ENCODE measurements at regions not wholly inside any gene's neighbourhood (a gene's known extent, or its start where the extent isn't known, plus 50 kb on each side); places are given as distances from the start of the nearest gene placed in this dataset.

GRCh38 chr2:150782613-150783012 is 295.1 kb upstream of the RND3 start:
- no peak for DNase-seq (ENCODE audit: extremely low read depth, low read depth)
- TF ChIP-seq CTCF (IDR thresholded peaks at IDR 0.05; ENCODE audit: low read depth, low read length), result no peak

- no peak for DNase-seq (ENCODE audit: extremely low read depth, low read depth)
- TF ChIP-seq CTCF (IDR thresholded peaks at IDR 0.05; ENCODE audit: low read depth, low read length), result no peak
These were observed 293.7 kb upstream of the RND3 start for GRCh38 chr2:150781142-150781541.

- DNase-seq (ENCODE audit: extremely low read depth, low read depth), result no peak
- TF ChIP-seq CTCF (IDR thresholded peaks at IDR 0.05; ENCODE audit: low read depth, low read length), result no peak
These were observed 291.4 kb upstream of the RND3 start for GRCh38 chr2:150778828-150779227.

DNA sequence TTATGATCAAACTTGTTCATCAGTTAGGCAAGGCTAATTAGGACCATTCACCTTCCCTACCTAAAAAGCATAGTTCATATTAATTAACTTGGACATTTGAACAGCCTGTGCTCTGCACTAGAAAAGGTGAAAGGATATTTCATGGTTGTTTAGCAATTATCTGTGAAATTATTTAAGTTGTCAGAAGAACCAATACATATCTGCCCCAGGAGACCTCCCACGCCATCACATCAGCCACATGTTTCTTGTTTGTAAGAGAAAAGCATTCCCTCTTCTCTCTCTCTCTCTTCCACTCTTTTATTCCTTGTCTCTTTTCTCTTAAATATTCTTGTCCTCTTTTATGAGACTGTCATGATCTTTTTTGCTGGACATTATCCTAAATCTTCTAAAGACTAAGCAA is 282.0 kb upstream of the RND3 start:
- no peak for DNase-seq (ENCODE audit: extremely low read depth, low read depth)
- TF ChIP-seq CTCF (IDR thresholded peaks at IDR 0.05; ENCODE audit: low read depth, low read length), result no peak

DNA sequence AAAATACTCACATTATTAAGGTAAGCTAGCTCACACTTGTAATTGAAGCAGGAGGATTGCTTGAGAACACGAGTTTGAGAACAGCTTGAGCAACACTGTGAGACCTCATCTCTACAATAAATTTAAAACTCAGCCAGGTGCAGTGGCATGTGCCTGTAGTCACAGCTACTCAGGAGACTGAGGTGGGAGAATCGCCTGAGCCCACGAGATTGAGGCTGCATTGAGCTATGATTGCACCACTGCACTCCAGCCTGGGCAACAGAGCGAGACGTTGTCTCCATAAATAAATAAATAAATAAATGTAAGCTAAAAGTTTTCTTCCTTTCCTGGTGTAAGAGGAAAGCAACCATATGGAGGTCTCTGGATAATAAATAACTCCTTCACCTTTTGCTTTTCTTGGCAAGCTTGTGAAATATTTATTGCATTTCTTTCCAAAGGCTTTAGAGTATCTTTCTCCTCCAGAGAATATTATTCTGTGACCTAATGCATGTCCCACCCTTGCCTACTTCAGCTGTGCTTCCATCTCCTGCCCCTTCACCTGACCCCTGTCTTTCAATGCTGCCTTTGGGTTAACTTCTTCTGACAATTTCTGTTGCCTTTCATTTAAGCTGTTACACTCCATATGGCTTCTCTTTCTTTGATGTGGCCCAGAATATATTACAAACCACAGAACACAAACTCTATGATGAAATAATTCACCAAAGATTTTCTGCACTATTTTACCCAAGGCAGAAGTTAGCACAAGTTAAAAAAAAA is 280.7 kb upstream of the RND3 start:
- TF ChIP-seq CTCF (IDR thresholded peaks at IDR 0.05; ENCODE audit: low read depth, low read length), result no peak
- no peak for DNase-seq (ENCODE audit: extremely low read depth, low read depth)

- no peak for TF ChIP-seq CTCF (IDR thresholded peaks at IDR 0.05; ENCODE audit: low read depth, low read length)
- no peak for DNase-seq (ENCODE audit: extremely low read depth, low read depth)
These were observed 275.1 kb upstream of the RND3 start for GRCh38 chr2:150762571-150762970.

DNA sequence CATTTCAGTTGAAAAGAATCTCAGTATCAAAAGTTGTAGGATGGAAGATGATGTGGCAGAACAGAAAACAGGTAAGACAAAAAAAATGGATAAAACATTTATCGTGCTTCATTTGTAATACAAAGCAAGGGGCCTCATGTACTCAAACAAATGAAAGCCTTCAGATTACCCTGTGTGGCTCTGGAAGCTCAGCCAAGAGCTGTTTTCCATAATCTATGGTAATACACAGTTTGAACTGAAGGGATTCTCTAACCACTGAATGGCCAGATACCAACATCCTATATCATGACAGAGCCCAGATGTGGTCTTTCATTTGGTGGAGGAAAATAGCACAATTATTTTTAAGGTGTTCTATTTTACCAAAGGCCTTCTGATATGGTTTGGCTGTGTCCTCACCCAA is 272.1 kb upstream of the RND3 start:
- DNase-seq (ENCODE audit: extremely low read depth, low read depth), result no peak

More for the DNA sequence above, 272.1 kb upstream of the RND3 start:
- no peak for TF ChIP-seq CTCF (IDR thresholded peaks at IDR 0.05; ENCODE audit: low read depth, low read length)

Measured in AG09319 (cell line).